ENCODE measurements at regions not wholly inside any gene's neighbourhood (a gene's known extent, or its start where the extent isn't known, plus 50 kb on each side); places are given as distances from the start of the nearest gene placed in this dataset.

- H3K27ac ChIP-seq = no peak overlapping the region
- 72 to 80% (median 74%) methylated on average over 2 to 5 of the region's 5 CpGs for WGBS, 5 donors
- no peak for TF ChIP-seq POLR2AphosphoS5 (IDR thresholded peaks at IDR 0.05)
- TF ChIP-seq EP300 (IDR thresholded peaks at IDR 0.05) = no peak
- no peak for TF ChIP-seq CTCF (IDR thresholded peaks at IDR 0.05)
- no peak for TF ChIP-seq POLR2A (IDR thresholded peaks at IDR 0.05)
- no peak overlapping the region for H3K4me3 ChIP-seq
- peaks cover 0 to 8% (median 0%) of the 10 kb centered on the region in 3 donors for H3K27me3 ChIP-seq
- no peaks in the 10 kb centered on the region for H3K9me3 ChIP-seq
- peaks cover 0 to 4% (median 0%) of the 10 kb centered on the region in 4 donors for H3K4me1 ChIP-seq
- intact Hi-C loops (cut with DNase I; ENCODE audit: low total_unique reads) = no loop called here
- DNase-seq = no peak
- H3K36me3 ChIP-seq = no peaks in the 10 kb centered on the region
These were observed 212.4 kb downstream of the HSD17B3 start for GRCh38 chr9:96089452-96090085.

- no peak overlapping the region for H3K27ac ChIP-seq
- no peaks in the 10 kb centered on the region for H3K36me3 ChIP-seq
- 83 to 97% (median 92%) methylated on average over 4 of the region's 4 CpGs for WGBS, 5 donors
- H3K9me3 ChIP-seq = no peaks in the 10 kb centered on the region
- H3K27me3 ChIP-seq = peaks cover 0 to 8% (median 0%) of the 10 kb centered on the region in 3 donors
- H3K4me3 ChIP-seq = no peak overlapping the region
- H3K4me1 ChIP-seq = no peaks in the 10 kb centered on the region
- DNase-seq = no peak
- intact Hi-C loops (cut with DNase I; ENCODE audit: low total_unique reads) = no loop called here
- TF ChIP-seq POLR2AphosphoS5 (IDR thresholded peaks at IDR 0.05) (no peak), CTCF (IDR thresholded peaks at IDR 0.05) (no peak), POLR2A (IDR thresholded peaks at IDR 0.05) (no peak), EP300 (IDR thresholded peaks at IDR 0.05) (no peak)
These were observed 213.0 kb downstream of the ERCC6L2 start for GRCh38 chr9:96088510-96088909.

DNA sequence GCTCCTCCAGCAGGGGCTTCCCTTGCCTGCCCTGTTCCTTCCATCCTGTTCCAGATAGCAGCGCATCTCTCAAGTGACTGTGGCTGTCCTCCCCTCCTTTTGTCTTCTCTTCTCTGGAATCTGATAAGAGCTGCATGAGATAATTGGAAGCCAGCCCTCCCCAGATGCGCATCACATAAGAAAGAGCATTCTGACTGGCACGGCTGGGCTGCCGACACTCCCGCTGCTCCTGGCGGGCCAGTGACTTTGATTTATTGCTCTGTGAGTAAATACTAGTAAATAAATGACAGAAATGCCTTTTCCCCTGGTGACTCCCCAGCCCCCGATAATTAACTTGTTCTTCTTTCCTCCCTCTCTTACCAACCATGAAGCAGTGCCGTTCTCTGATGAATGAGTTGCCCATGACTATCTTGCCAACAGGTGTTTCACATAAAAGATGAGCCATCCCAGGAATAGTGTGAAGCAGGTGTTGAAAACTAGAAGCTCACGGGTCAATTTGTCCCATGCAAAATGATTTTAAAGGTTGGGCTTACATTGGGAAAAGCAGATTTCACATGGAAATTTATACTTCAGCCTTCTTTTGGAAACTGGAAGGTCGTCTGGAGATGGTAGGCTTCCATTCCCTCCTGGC is 212.3 kb downstream of the ERCC6L2 start:
- WGBS, 5 donors = 36 to 57% (median 42%) methylated on average over 10 of the region's 10 CpGs
- Histone ChIP-seq H3K4me1 (no peaks in the 10 kb centered on the region), H3K9me3 (no peaks in the 10 kb centered on the region), H3K27ac (no peak overlapping the region), H3K4me3 (no peak overlapping the region), H3K27me3 (peaks cover 0 to 8% (median 0%) of the 10 kb centered on the region in 3 donors), H3K36me3 (no peaks in the 10 kb centered on the region)
- intact Hi-C loops (cut with DNase I; ENCODE audit: low total_unique reads) = no loop called here
- DNase-seq = peak in 1 of 2 donors; percentile 72
- TF ChIP-seq POLR2A (IDR thresholded peaks at IDR 0.05) = no peak
- TF ChIP-seq POLR2AphosphoS5 (IDR thresholded peaks at IDR 0.05) = no peak
- TF ChIP-seq CTCF (IDR thresholded peaks at IDR 0.05) = no peak
- TF ChIP-seq EP300 (IDR thresholded peaks at IDR 0.05) = no peak

- TF ChIP-seq EP300 (IDR thresholded peaks at IDR 0.05) (no peak), CTCF (IDR thresholded peaks at IDR 0.05) (no peak), POLR2A (IDR thresholded peaks at IDR 0.05) (no peak), POLR2AphosphoS5 (IDR thresholded peaks at IDR 0.05) (no peak)
- Histone ChIP-seq H3K27me3 (peaks cover 0 to 8% (median 0%) of the 10 kb centered on the region in 3 donors), H3K27ac (no peak overlapping the region), H3K36me3 (no peaks in the 10 kb centered on the region), H3K4me1 (no peaks in the 10 kb centered on the region), H3K9me3 (no peaks in the 10 kb centered on the region), H3K4me3 (no peak overlapping the region)
- 56 to 75% (median 61%) methylated on average over 14 to 16 of the region's 16 CpGs for WGBS, 5 donors
- intact Hi-C loops (cut with DNase I; ENCODE audit: low total_unique reads) = no loop called here
- DNase-seq = no peak
These were observed 211.6 kb downstream of the ERCC6L2 start for GRCh38 chr9:96086936-96087571.

All from stomach (tissue), 8 donors.